ENCODE measurements at regions not wholly inside any gene's neighbourhood (a gene's known extent, or its start where the extent isn't known, plus 50 kb on each side); places are given as distances from the start of the nearest gene placed in this dataset.

GRCh38 chr3:193827040-193827669 is 234.1 kb downstream of the OPA1 start:
- no peak for DNase-seq (ENCODE audit: low read depth in 2 of 2)

DNA sequence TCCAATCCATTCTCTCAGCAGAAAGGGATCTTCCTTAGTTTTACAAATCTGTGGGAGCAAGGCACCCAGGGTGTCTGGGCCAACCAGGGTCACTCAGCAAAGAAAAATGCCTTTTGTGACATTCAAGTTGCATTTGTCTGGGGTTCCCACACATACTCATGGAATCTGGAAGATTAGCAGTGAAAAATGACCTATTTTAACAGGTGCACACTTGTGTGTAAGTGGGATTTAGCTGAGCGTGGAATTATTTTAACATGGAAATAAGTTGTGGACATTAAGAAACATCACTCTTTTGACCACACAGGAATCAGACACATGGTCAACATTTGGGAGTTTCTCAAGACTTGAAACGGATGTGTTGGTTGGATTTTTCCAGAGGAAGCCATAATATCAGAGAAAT is 234.9 kb downstream of the OPA1 start:
- no peak for DNase-seq (ENCODE audit: low read depth in 2 of 2)

GRCh38 chr3:193828477-193828876 is 235.5 kb downstream of the OPA1 start:
- DNase-seq (ENCODE audit: low read depth in 2 of 2) = no peak

GRCh38 chr3:193829781-193830180 is 236.8 kb downstream of the OPA1 start:
- DNase-seq (ENCODE audit: low read depth in 2 of 2) = no peak

GRCh38 chr3:193830791-193831191 is 237.8 kb downstream of the OPA1 start:
- DNase-seq (ENCODE audit: low read depth in 2 of 2) = no peak

- DNase-seq (ENCODE audit: low read depth in 2 of 2) = no peak
Measured at GRCh38 chr3:193831495-193832455, 238.8 kb downstream of the OPA1 start.

DNA sequence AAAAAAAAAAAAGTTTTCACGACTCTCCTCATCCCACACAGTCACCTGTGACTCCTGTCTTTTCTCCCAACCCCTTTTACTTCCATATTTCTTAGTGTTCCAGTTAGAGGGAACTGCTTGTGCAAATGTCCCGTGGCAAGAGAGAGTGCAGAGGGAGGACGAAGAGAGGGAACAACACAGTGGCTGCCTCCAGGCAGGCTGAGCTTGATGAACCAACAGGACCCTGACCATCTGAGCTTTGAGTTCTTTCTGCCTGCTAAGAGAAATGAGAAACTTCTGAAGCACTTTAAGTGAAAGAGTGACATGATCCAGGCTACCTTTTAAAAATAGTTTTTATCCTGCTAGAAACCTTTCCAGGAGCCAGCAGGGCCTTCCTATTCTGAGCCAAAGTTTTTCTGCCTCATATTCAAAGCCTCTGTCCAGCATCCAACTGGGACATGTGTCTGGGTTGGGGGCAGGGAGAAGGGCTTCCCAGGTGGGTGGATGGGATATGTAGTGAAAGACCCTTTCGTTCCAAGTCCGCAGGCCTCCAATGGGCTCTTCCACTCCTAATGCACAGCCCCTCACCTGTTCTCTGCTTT is 239.9 kb downstream of the OPA1 start:
- DNase-seq (ENCODE audit: low read depth in 2 of 2) = no peak

DNA sequence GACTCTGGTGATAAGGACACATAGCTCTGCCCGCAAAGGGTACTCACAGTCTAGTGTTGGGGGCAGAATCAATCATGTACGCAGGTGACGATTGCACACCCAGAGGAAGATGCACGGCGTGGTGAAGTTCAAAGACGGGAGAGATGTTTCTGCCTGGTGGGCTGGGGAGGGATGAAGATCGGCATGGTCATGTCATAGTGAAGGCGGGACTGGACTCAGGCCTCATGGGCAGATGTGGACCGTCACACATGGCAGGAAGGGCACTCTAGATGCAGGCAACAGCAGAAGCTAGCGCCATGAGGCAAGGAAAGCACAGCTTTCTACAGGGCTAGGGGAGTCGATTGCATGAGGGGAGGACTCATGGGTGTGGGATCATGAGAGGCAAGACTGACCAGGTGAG is 240.6 kb downstream of the OPA1 start:
- DNase-seq (ENCODE audit: low read depth in 2 of 2) = no peak

DNA sequence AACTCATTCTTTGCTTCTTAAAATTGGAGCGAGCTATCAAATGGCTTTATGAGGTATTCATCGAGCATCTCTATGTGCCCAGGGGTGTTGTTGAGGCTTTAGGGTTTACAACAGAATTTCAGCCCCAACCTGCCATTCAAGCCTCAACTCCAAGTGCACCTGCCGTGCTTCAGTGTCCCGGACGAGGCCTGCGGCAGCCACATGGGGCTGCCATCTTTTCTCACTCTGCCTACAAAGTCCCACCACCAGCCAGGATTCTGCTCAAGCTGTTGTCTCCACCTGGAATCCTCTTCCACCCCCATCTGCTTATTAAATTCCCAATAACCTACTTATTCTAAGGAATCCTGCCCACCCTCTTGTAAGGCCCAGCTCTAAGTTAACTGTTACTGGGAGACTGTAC is 242.4 kb downstream of the OPA1 start:
- DNase-seq (ENCODE audit: low read depth in 2 of 2) = no peak

GRCh38 chr3:193836511-193836910 is 243.5 kb downstream of the OPA1 start:
- DNase-seq (ENCODE audit: low read depth in 2 of 2) = no peak

DNA sequence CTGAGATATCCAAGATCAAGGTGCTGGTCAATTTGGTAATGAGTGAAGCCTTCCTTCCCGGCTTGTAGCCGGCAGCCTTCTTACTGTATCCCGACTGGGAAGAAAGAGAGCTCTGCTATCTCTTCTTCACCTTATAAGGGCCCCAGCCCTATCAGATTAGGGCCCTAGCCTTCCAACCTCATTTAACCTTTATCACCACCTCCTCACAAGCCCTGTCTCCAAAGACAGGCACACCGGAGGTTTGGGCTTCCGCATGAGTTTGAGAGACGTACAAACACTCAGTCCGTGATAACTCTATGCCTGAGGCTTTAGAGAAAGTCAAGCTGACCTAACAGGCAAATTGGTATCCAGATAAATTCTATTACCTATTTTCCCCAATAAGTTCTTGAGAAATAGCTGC is 243.9 kb downstream of the OPA1 start:
- no peak for DNase-seq (ENCODE audit: low read depth in 2 of 2)

GRCh38 chr3:193837347-193837827 is 244.4 kb downstream of the OPA1 start:
- no peak for DNase-seq (ENCODE audit: low read depth in 2 of 2)

- DNase-seq (ENCODE audit: low read depth in 2 of 2) = no peak
Measured at GRCh38 chr3:193840111-193840641, 247.2 kb downstream of the OPA1 start.

- DNase-seq (ENCODE audit: low read depth in 2 of 2) = no peak
Measured at GRCh38 chr3:193841581-193841980, 248.6 kb downstream of the OPA1 start.

GRCh38 chr3:193842029-193842798 is 249.2 kb downstream of the OPA1 start:
- no peak for DNase-seq (ENCODE audit: low read depth in 2 of 2)

DNA sequence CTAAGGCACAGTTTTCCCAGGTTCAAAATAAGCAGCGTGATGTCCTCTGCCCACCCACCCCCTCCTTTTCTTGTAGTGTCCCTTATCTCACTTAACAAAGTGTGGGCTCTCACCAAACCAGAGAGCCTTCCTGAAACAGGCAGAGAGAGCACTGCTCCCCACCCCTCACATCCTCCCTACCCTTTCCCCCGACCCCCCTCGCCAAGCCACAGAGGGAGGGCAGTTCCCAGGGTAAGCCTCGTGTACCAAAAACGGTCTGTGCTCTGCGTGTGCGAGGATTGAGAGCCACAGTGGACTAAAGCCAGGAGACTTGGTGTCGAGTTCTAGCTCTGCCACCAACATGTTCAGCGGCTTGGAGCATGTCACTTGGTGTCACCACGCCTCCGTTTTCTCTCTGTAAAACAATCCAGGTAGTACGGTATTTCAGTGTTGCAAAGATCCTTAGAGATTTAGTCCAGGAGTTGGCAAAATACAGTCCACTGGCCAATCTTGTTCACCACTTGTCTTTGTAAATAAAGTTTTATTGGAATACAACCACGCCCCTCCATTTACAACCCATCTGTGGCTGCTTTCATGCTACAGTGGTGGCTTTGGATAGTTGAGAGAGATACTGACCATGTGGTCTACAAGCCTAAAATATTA is 249.9 kb downstream of the OPA1 start:
- no peak for DNase-seq (ENCODE audit: low read depth in 2 of 2)

DNA sequence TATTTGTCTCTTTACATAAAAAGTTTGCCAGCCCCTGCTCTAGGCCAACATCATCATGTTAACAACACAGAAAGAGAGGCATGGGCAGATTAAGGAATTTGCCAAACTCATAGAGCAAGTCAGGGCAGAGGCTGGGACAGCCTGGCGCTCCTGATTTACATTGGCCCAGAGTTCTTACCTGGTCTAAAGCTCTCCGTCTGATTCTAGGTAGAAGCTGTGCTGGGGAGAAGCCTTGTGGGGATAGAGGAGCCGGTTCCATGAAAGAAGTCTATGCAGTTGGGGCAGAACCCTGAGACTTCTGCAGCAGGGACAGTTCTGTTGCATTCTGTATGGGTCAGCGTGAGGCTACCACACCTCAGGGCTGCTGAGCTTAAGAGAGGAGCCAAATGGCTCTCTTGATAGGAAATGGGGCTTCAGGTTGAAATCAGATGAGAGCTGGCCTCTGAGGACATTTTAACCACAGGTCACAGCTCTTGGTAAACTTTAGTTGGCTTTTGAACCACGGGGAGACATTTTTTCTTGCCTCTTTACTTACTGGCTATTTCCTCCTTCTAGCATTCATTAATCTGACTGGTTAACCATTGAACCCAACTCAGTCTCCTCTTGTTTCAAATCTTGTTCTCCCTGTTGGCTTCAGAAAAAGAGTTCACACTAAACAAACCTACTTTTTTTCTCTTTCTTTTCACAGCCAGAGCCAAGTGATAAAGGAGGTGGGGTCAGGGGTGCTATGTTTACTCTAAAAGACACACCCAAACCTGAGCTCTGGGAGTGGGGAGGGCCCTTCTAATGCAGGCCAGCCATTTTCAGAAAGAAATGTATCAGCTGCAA is 250.7 kb downstream of the OPA1 start:
- no peak for DNase-seq (ENCODE audit: low read depth in 2 of 2)

DNA sequence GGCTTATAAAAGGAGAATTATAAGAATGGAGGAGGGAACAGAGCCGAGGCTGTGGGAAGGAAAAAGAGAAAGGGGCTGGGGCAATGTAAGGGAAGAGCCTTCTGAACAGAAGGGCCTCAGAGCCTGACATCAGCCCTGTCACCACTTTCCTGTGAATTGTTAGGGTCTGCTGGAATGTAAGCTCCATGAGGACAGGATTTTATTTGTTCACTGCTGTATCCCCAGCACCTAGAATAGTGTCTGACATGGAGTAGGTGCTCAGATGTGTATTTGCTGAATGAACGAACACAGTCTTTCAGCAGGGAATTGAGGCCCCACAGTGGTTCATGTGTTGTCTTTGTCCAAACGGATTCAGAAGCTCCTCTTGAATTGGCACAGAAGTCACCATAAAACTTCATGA is 251.5 kb downstream of the OPA1 start:
- no peak for DNase-seq (ENCODE audit: low read depth in 2 of 2)

DNA sequence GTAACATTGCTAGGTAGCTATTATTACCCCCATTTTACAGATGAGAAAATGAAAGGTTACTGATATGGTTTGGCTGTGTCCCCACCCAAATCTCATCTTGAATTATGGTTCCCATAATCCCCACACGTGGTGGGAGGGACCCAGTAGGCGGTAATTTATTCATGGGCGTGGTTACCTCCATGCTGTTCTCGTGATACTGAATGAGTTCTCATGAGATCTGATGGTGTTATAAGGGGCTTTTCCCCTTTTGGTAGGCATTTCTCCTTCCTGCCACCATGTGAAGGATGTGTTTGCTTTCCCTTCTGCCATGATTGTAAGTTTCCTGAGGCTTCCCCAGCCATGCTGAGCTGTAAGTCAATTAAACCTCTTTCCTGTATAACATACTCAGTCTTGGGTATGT is 252.1 kb downstream of the OPA1 start:
- no peak for DNase-seq (ENCODE audit: low read depth in 2 of 2)

- no peak for DNase-seq (ENCODE audit: low read depth in 2 of 2)
Measured at GRCh38 chr3:193846569-193846968, 253.6 kb downstream of the OPA1 start.
